ENCODE measurements at regions not wholly inside any gene's neighbourhood (a gene's known extent, or its start where the extent isn't known, plus 50 kb on each side); places are given as distances from the start of the nearest gene placed in this dataset.

DNA sequence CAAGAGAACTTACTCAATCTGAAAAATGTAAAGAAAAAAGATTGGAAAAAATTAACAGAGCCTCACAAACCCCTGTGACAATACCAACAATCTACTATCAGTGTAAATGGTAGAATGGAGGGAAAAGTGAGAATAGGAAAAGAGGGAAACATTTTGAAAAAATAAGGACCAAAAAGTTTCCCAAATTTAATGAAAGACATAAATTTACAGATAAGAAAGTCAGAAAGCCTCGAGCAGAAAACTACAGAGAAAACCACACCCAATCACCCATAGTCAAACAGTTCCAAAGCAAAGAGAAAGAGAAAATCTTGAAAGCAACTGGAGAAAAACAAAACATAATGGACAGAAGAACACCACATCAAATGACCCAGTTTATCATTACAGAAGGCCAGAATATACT is 142.7 kb upstream of the DIO3 start:
- no peak for ATAC-seq
- in situ Hi-C loops (cut with HindIII; ENCODE audit: low pct_unique_long_range_greater_than_20kb, low sequenced_read_pairs) (no loop called here), intact Hi-C loops (cut with micrococcal nuclease; ENCODE audit: unreplicated experiment) (no loop called here)
- no peaks in the 10 kb centered on the region for H3K36me3 ChIP-seq (ENCODE audit: control insufficient read depth, insufficient read depth, low read length)
- no peak overlapping the region for H3K27ac ChIP-seq (ENCODE audit: low read length)
- ChIA-PET CTCF (no interaction called here), POLR2A (no interaction called here)
- H3K4me1 ChIP-seq (ENCODE audit: control insufficient read depth, insufficient read depth, low read length) = no peaks in the 10 kb centered on the region
- no peak for TF ChIP-seq TCF7L2 (IDR thresholded peaks at IDR 0.05; ENCODE audit: low read depth, low read length)
- no peak for TF ChIP-seq POLR2AphosphoS5 (IDR thresholded peaks at IDR 0.05; ENCODE audit: low read depth, low read length)
- TF ChIP-seq SIN3A (IDR thresholded peaks at IDR 0.05; ENCODE audit: borderline replicate concordance, insufficient read depth, low read depth, low read length) = no peak
- TF ChIP-seq, protein P1, sequence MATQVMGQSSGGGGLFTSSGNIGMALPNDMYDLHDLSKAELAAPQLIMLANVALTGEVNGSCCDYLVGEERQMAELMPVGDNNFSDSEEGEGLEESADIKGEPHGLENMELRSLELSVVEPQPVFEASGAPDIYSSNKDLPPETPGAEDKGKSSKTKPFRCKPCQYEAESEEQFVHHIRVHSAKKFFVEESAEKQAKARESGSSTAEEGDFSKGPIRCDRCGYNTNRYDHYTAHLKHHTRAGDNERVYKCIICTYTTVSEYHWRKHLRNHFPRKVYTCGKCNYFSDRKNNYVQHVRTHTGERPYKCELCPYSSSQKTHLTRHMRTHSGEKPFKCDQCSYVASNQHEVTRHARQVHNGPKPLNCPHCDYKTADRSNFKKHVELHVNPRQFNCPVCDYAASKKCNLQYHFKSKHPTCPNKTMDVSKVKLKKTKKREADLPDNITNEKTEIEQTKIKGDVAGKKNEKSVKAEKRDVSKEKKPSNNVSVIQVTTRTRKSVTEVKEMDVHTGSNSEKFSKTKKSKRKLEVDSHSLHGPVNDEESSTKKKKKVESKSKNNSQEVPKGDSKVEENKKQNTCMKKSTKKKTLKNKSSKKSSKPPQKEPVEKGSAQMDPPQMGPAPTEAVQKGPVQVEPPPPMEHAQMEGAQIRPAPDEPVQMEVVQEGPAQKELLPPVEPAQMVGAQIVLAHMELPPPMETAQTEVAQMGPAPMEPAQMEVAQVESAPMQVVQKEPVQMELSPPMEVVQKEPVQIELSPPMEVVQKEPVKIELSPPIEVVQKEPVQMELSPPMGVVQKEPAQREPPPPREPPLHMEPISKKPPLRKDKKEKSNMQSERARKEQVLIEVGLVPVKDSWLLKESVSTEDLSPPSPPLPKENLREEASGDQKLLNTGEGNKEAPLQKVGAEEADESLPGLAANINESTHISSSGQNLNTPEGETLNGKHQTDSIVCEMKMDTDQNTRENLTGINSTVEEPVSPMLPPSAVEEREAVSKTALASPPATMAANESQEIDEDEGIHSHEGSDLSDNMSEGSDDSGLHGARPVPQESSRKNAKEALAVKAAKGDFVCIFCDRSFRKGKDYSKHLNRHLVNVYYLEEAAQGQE (IDR thresholded peaks at IDR 0.05; ENCODE audit: insufficient read depth in 1 of 2, low read depth in 2 of 2, low read length in 1 of 2) = no peak
- TF ChIP-seq, protein P2, sequence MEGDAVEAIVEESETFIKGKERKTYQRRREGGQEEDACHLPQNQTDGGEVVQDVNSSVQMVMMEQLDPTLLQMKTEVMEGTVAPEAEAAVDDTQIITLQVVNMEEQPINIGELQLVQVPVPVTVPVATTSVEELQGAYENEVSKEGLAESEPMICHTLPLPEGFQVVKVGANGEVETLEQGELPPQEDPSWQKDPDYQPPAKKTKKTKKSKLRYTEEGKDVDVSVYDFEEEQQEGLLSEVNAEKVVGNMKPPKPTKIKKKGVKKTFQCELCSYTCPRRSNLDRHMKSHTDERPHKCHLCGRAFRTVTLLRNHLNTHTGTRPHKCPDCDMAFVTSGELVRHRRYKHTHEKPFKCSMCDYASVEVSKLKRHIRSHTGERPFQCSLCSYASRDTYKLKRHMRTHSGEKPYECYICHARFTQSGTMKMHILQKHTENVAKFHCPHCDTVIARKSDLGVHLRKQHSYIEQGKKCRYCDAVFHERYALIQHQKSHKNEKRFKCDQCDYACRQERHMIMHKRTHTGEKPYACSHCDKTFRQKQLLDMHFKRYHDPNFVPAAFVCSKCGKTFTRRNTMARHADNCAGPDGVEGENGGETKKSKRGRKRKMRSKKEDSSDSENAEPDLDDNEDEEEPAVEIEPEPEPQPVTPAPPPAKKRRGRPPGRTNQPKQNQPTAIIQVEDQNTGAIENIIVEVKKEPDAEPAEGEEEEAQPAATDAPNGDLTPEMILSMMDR (IDR thresholded peaks at IDR 0.05) = no peak
- no peak for DNase-seq (ENCODE audit: low read depth, low spot score)
- H3K4me3 ChIP-seq (ENCODE audit: low read depth in 2 of 2, low read length in 2 of 2) = no peak overlapping the region
- H3K27me3 ChIP-seq (ENCODE audit: control insufficient read depth, insufficient read depth, low read length) = no peaks in the 10 kb centered on the region
- no peaks in the 10 kb centered on the region for H3K9me3 ChIP-seq (ENCODE audit: control insufficient read depth, insufficient read depth, low read depth, low read length)
- BruUV-seq (replicated peaks) = no TSS peak

DNA sequence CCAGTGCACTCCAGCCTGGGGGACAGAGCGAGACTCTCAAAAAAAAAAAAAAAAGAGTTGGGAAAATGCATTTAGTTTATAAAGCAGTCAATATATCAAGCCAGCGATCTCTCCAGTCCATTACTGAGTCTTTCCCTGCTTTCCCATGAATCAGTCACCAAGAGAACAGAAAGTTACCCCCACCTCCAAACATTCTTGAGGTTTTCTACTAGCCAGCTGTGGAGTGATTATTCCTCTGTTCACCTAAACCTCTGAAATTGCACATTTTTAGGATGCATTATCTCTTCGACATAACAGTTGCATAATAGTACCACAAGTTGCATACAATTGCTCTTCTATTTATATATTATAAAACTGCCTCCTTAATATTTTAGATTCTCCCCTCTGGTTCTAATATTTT is 134.8 kb upstream of the DIO3 start:
- intact Hi-C loops (cut with micrococcal nuclease; ENCODE audit: unreplicated experiment) (no loop called here), in situ Hi-C loops (cut with HindIII; ENCODE audit: low pct_unique_long_range_greater_than_20kb, low sequenced_read_pairs) (no loop called here)
- H3K9me3 ChIP-seq (ENCODE audit: control insufficient read depth, insufficient read depth, low read depth, low read length) = peaks cover 4% of the 10 kb centered on the region; the same call in 1 of the 2 replicates
- no peaks in the 10 kb centered on the region for H3K4me1 ChIP-seq (ENCODE audit: control insufficient read depth, insufficient read depth, low read length)
- no TSS peak for BruUV-seq (replicated peaks)
- no peak overlapping the region for H3K27ac ChIP-seq (ENCODE audit: low read length)
- no peak overlapping the region for H3K4me3 ChIP-seq (ENCODE audit: low read depth in 2 of 2, low read length in 2 of 2)
- no peak for ATAC-seq
- no peaks in the 10 kb centered on the region for H3K27me3 ChIP-seq (ENCODE audit: control insufficient read depth, insufficient read depth, low read length)
- TF ChIP-seq TCF7L2 (IDR thresholded peaks at IDR 0.05; ENCODE audit: low read depth, low read length) (no peak), SIN3A (IDR thresholded peaks at IDR 0.05; ENCODE audit: borderline replicate concordance, insufficient read depth, low read depth, low read length) (no peak), POLR2AphosphoS5 (IDR thresholded peaks at IDR 0.05; ENCODE audit: low read depth, low read length) (no peak)
- TF ChIP-seq, protein P2 (IDR thresholded peaks at IDR 0.05) = no peak
- TF ChIP-seq, protein P1 (IDR thresholded peaks at IDR 0.05; ENCODE audit: insufficient read depth in 1 of 2, low read depth in 2 of 2, low read length in 1 of 2) = no peak
- ChIA-PET CTCF (no interaction called here), POLR2A (no interaction called here)
- no peak for DNase-seq (ENCODE audit: low read depth, low spot score)
- no peaks in the 10 kb centered on the region for H3K36me3 ChIP-seq (ENCODE audit: control insufficient read depth, insufficient read depth, low read length)

Data from Panc1 (cell line).